ENCODE measurements at regions not wholly inside any gene's neighbourhood (a gene's known extent, or its start where the extent isn't known, plus 50 kb on each side); places are given as distances from the start of the nearest gene placed in this dataset.

DNA sequence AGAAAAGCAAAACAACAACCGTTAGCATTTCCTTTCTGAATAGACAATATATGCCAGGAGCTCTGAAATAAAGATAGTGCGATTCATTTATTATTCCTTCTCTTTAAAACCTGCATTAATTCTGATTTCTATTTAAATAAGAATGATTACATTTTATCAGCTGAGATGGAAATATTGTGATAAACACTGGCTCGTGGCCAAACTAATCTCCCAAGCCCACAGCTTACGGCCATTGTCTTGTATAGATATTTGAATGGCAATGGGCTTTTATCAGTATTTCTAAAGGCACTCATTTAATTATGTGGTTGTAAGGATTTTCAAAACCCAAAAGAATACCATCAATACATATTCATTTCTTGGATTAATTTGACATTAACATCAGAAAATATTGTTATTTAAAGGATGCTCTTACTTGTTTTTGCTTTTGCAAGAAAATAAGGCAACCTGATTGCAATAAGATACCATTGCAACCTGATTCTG is 123.7 kb upstream of the IRX5 start:
- no peak for TF ChIP-seq CTCF (IDR thresholded peaks at IDR 0.05)
- no peak for TF ChIP-seq POLR2A (IDR thresholded peaks at IDR 0.05)
